Heart right ventricle (tissue), 16 donors: ENCODE measurements at regions not wholly inside any gene's neighbourhood (a gene's known extent, or its start where the extent isn't known, plus 50 kb on each side); places are given as distances from the start of the nearest gene placed in this dataset.
"Not testable (repeated sequence)": the region's sequence is repeated elsewhere in the genome, so short reads cannot be mapped to it uniquely, and the experiment has no call there.

Experiments
- ATAC-seq, 8 donors: fragments of 200-7000 bp; cut with Tn5 transposase; one replicate each; pipeline ENCODE4 v1.9.1; 2020; ENCODE audit warnings: mild to moderate bottlenecking in 8 of 8, moderate library complexity in 8 of 8, moderate number of reproducible peaks in 1 of 8
- DNase-seq, 2 donors: peaks; one replicate each; pipeline ENCODE4 v3.0.0-alpha.2; 2020
- H3K27ac ChIP-seq, 10 donors: fragments of 200-600 bp; sonication (generic) in 2 of 10; one replicate each; pipeline versions ENCODE4 v1.5.0 to v1.8.0; 2020 to 2022; ENCODE audit warnings: mild to moderate bottlenecking in 3 of 10
- H3K27me3 ChIP-seq, 7 donors: fragments of 200-600 bp; one replicate each; pipeline ENCODE4 v1.8.0; 2021 to 2022; ENCODE audit warnings: mild to moderate bottlenecking in 2 of 7
- H3K36me3 ChIP-seq, 9 donors: fragments of 200-600 bp; sonication (generic) in 1 of 9; one replicate each; pipeline versions ENCODE4 v1.5.0 to v1.8.0; 2020 to 2022; ENCODE audit warnings: mild to moderate bottlenecking in 2 of 9
- H3K4me1 ChIP-seq, 9 donors: fragments of 200-600 bp; sonication (generic) in 1 of 9; one replicate each; pipeline versions ENCODE4 v1.5.0 to v1.8.0; 2020 to 2022; ENCODE audit warnings: mild to moderate bottlenecking in 4 of 9
- H3K4me3 ChIP-seq, 10 donors: fragments of 200-600 bp; sonication (generic) in 2 of 10; one replicate each; pipeline versions ENCODE4 v1.5.0 to v1.8.0; 2020 to 2022; ENCODE audit warnings: mild to moderate bottlenecking in 7 of 10, moderate library complexity in 2 of 10
- H3K9me3 ChIP-seq, 11 donors: fragments of 200-600 bp in 10 of 11; sonication (generic) in 2 of 11; one replicate each; pipeline versions ENCODE4 v1.5.0 to v1.8.0; 2013 to 2022; ENCODE audit warnings: mild to moderate bottlenecking in 2 of 11, control low read depth in 1 of 11, moderate library complexity in 1 of 11
- WGBS, 2 donors: extraction: QIAGEN DNeasy Blood & Tissue Kit; methylation state at CpG; one replicate each; pipeline ENCODE4 v1.1.7; 2013; ENCODE audit warnings: inconsistent platforms in 1 of 2; 5-methylcytosine and 5-hydroxymethylcytosine counted together
- intact Hi-C, 10 donors: fragments of 100-400 bp; cut with DNase I; formaldehyde crosslinking; loops; one replicate each; pipeline versions ENCODE4 v1.11.1 to v1.14.2; 2022
- donor health status: Arrhythmogenic right ventricular cardiomyopathy.
- donor health status: ischemic (EF 13 %, LVEDD 7.1; RV severe dilation, severe dysfunction).
- donor health status: healthy with polysubstance abuse.
- donor health status: DM: no; HTN: yes; CAD: no.
- donor health status: DM: no; HTN: no; CAD: no.
- donor health status: ischemic (EF 25% LVEDD 6.9; RV normal size, moderate dysfunction).
- donor health status: ischemic (EF 25% LVEDD 5.7; RV mildly dilated, moderate dysfunction).
- donor health status: healthy.
- donor health status: DM: yes; HTN: yes; CAD: no.
- donor health status: Ischemic cardiomyopathy.
- donor health status: ischemic (EF 35%, LVEDD 5.7; RV mildly dilated, moderate dysfunction).
- donor health status: nonischemic (EF 11% LVEDD 7.7; RV severe dilation, severe dysfunction).
- donor health status: DM: yes; HTN: yes; CAD: no.
- donor health status: PGD.
- donor health status: ischemic (EF 29% LVEDD 5.4; RV normal size, mild dysfunction).
- donor health status: nonischemic (EF 23%, LVEDD 6.1; RV moderate dilation, normal function).

DNA sequence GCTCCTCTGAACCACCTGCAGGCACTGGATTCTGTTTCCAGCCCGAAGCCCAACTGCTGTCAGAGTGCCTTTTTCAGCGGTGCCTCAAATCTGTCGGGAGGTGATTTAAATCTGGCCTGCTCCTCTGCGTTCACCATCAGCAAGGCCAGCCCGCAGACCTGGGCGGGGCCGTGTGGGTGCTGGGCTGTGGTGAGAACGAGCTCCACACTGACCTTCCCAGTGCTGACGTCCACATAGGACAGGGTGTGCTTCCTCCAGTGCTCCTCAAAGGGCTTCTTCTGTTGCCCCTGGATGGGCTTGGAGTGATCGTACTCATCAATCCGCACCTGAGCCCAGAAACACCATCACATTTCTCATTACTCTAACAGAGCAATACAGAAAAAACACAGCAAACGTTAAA, 56.9 kb upstream of the TNK2 start:
- ATAC-seq, H3K9me3 ChIP-seq, intact Hi-C loops, H3K4me1 ChIP-seq, DNase-seq, H3K27ac ChIP-seq, H3K27me3 ChIP-seq, H3K4me3 ChIP-seq: not testable (repeated sequence)
- WGBS, 2 donors = 93 to 97% methylated on average over 12 of the region's 12 CpGs
- H3K36me3 ChIP-seq = peaks cover under 1 to 72% (median 25%) of the 10 kb centered on the region in 9 donors

DNA sequence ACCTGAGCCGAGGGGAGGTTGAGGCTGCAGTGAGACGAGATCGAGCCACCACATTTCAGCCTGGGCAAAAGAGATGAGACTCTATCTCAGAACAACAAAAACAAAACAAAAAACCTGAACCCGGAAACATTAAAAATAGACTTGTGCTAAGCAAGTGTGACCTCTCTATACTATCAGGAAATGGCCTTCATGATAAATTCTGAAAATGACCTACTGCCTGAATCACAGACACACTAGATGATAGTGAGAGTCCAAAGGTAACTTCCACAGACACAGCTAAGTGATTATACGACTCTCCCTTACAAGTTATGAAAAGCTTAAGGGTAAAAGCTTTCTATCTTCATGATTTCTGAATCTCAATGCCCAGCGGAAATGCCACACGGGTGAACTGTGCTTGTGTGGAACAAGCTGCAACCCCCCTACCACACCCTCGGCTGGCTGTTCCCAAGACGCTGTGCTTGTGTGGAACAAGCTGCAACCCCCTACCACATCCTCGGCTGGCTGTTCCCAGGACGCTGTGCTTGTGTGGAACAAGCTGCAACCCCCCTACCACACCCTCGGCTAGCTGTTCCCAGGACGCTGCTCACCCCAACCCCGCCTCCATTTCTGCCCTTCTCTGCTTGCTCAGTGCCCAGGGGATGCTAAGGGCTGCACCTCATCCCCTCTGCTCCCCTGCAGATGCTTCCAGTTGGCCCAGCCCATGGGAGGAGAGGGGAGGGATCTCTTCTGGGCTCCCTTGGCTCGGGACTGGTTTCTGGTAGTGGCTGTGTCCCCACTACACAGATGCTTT, 56.2 kb upstream of the TNK2 start:
- H3K4me1 ChIP-seq, H3K9me3 ChIP-seq, H3K27me3 ChIP-seq, H3K4me3 ChIP-seq, H3K27ac ChIP-seq, intact Hi-C loops, DNase-seq, ATAC-seq: not testable (repeated sequence)
- H3K36me3 ChIP-seq = peaks cover 0 to 72% (median 20%) of the 10 kb centered on the region in 9 donors
- 92 to 93% methylated on average over 15 of the region's 15 CpGs for WGBS, 2 donors

DNA sequence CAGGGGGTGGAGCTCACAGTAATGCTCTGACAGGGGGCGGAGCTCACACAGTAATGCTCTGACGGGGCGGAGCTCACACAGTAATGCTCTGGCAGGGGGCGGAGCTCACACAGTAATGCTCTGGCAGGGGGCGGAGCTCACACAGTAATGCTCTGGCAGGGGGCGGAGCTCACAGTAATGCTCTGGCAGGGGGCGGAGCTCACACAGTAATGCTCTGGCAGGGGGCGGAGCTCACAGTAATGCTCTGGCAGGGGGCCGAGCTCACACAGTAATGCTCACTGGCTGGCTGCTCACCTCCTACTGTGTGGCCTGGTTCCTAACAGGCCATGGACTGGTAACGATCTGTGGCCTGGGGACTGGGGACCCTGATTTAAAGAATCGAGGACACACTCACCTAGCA, 53.9 kb upstream of the TNK2 start:
- H3K9me3 ChIP-seq, H3K4me3 ChIP-seq, intact Hi-C loops, DNase-seq, H3K27me3 ChIP-seq, ATAC-seq, H3K27ac ChIP-seq: not testable (repeated sequence)
- Histone ChIP-seq H3K36me3 (peaks cover 0 to 70% (median 27%) of the 10 kb centered on the region in 9 donors), H3K4me1 (peaks cover 0 to 12% (median 5%) of the 10 kb centered on the region in 9 donors)
- 95 to 96% methylated on average over 11 of the region's 11 CpGs for WGBS, 2 donors

DNA sequence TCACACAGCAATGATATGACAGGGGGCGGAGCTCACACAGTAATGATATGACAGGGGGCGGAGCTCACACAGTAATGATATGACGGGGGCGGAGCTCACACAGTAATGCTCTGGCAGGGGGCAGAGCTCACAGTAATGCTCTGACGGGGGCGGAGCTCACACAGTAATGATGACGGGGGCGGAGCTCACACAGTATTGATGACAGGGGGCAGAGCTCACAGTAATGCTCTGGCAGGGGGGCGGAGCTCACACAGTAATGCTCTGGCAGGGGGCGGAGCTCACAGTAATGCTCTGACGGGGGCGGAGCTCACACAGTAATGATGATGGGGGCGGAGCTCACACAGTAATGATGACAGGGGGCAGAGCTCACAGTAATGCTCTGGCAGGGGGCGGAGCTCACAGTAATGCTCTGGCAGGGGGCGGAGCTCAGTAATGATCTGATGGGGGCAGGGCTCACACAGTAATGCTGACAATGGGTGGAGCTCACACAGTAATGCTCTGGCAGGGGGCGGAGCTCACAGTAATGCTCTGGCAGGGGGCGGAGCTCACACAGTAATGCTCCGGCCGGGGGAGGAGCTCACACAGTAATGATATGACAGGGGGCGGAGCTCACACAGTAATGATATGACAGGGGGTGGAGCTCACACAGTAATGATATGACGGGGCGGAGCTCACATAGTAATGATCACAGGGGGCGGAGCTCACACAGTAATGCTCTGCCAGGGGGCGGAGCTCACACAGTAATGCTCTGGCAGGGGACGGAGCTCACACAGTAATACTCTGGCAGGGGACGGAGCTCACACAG, 52.8 kb upstream of the TNK2 start:
- H3K27me3 ChIP-seq, H3K9me3 ChIP-seq, H3K4me3 ChIP-seq, H3K27ac ChIP-seq, intact Hi-C loops, DNase-seq, ATAC-seq: not testable (repeated sequence)
- WGBS, 2 donors = 95 to 97% methylated on average over 26 of the region's 26 CpGs
- H3K36me3 ChIP-seq = peaks cover 0 to 61% (median 24%) of the 10 kb centered on the region in 9 donors
- peaks cover 0 to 12% (median 5%) of the 10 kb centered on the region in 9 donors for H3K4me1 ChIP-seq

DNA sequence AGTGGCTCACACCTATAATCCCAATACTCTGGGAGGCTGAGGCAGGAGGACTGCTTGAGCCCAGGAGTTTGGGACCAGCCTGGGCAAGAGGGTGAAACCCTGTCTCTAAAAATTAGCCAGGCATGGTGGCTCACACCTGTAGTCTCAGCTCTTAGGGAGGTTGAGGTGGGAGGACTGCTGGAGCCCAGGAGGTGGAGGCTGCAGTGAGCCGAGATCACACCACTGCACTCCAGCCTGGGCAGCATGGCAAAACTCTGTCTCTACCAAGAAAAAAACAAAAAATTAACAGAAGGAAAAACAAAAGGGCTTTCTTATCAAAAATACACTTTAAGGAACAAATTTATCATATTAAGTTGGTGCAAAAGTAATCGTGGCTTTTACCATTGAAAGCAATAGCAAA, 51.8 kb upstream of the TNK2 start:
- peaks cover 0 to 51% (median 19%) of the 10 kb centered on the region in 9 donors for H3K36me3 ChIP-seq
- H3K9me3 ChIP-seq, H3K27ac ChIP-seq, intact Hi-C loops, H3K27me3 ChIP-seq, H3K4me3 ChIP-seq, DNase-seq: not testable (repeated sequence)
- 94 to 97% methylated on average over 2 of the region's 2 CpGs for WGBS, 2 donors
- ATAC-seq = peak in 5 of 8 donors; percentile 13 to 55 (median 31)
- peaks cover 0 to 14% (median 6%) of the 10 kb centered on the region in 9 donors for H3K4me1 ChIP-seq

DNA sequence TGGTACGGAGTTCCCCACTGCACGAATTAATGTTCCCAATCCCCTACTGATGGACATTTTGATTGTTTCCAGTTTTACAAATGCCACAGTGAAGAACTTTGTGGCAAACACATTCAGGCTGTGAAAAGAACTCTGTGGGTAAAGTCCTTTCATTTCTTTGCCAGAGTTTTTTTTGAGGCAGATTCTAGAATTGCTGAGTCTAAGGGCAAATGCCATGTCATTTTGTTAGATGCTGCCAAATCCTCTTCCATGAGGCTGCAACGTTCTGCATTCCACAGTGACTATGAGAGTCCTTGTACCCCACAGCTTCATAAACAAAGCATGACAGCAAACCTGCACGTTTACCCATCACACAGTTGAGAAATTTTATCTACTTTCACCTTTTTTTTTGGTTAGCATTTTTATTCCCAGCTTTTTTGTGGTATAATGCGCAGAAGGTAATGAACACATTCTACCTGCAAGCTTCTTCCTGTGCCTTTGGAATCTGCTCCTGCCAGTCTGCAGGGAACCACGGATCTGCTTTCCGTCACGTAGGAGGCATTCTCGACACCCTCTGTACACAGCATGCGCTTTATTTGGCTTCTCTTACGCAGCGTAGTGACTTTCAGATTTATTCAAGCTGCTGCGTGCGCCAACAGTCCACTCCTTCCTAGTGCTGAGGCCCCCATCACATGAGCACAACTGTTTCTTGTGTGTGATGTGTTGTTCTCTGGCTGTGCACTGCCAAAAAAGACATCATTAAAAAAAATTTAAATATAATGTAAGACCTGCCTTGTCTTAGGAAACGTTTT, 51.2 kb upstream of the TNK2 start:
- ATAC-seq = peak in 7 of 8 donors; percentile 69 to 84 (median 74)
- Histone ChIP-seq H3K27ac (peak overlapping the region in 2 of 10 donors; percentile 26 to 41), H3K36me3 (peaks cover 0 to 45% (median 14%) of the 10 kb centered on the region in 9 donors), H3K4me1 (peaks cover 0 to 16% (median 6%) of the 10 kb centered on the region in 9 donors)
- H3K9me3 ChIP-seq, intact Hi-C loops, H3K27me3 ChIP-seq, DNase-seq, H3K4me3 ChIP-seq: not testable (repeated sequence)
- 64 to 67% methylated on average over 5 to 7 of the region's 15 CpGs for WGBS, 2 donors

DNA sequence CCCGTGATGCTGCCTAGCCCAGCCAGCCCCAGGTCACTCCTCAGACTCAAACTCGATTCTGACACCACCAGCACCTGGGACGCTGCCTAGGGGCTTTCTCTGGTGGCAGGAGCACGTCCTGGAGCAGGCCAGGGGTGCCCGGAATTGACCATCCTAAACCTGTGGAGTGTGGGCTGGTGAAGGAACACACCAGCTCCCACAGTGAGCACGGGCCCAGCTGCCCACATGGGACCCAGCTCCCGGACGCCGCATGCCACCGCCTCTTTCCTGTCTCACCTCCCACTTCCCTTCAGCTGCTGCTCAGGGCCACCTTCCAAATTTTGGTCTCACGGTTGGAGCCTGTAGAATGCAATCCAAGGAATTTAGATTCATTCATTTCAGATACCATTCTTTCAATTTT, 50.4 kb upstream of the TNK2 start:
- H3K4me3 ChIP-seq, intact Hi-C loops, H3K9me3 ChIP-seq, H3K27me3 ChIP-seq, DNase-seq: not testable (repeated sequence)
- Histone ChIP-seq H3K4me1 (peaks cover 0 to 16% (median 6%) of the 10 kb centered on the region in 9 donors), H3K27ac (peak overlapping the region in 1 of 10 donors; percentile 26), H3K36me3 (peaks cover 0 to 37% (median 14%) of the 10 kb centered on the region in 9 donors)
- ATAC-seq = peak in 2 of 8 donors; percentile 21 to 34
- 50 to 58% methylated on average over 11 of the region's 11 CpGs for WGBS, 2 donors
